Sciatic nerve (tissue), 2 donors: ENCODE measurements at regions not wholly inside any gene's neighbourhood (a gene's known extent, or its start where the extent isn't known, plus 50 kb on each side); places are given as distances from the start of the nearest gene placed in this dataset.
A peak's percentile ranks its signal among the peaks of the same experiment; 100 is the strongest.
"Not testable (repeated sequence)": the region's sequence is repeated elsewhere in the genome, so short reads cannot be mapped to it uniquely, and the experiment has no call there.

Source experiments
- ATAC-seq: fragments of 200-7000 bp; cut with Tn5 transposase; one replicate; pipeline ENCODE4 v1.9.1; 2020; ENCODE audit warnings: mild to moderate bottlenecking, moderate library complexity
- DNase-seq: peaks from one replicate; pipeline ENCODE4 v3.0.0-alpha.2; 2020; ENCODE audit warnings: low spot score
- intact Hi-C: fragments of 100-400 bp; cut with DNase I; formaldehyde crosslinking; loops from one replicate; pipeline ENCODE4 v1.14.2; 2022
- donor health status: DM: no; HTN: no; CAD: no.
- donor health status: DM: no; HTN: no; CAD: no.

GRCh38 chr14:36423430-36423829, 96.6 kb downstream of the NKX2-1 start:
- DNase-seq (no peak), ATAC-seq (no peak)
- intact Hi-C loops = no loop called here

DNA sequence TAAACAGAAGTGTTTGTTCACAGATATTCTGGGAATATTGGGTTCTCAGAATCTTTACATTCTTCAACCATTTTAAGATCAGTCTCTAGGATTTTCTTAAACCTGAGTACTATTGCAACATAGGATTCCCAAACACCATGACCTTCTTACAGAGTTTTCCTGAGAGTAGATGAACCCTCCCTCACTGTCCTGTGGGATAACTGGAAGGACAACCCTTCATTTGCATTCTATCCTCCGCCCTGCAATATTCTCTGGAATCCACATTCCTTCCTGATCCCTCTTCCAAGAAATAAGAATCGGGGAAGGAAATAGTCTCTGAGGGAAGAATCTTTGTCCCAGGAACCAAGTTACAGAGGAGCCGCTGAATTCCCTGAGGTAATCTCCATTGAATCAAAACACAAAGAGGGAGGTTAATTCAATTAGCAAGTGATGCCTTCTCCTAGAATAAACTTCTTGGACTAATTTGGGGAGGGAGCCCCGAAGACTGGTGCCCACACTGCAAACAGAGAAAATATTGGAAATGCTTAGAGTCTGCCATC, 99.8 kb upstream of the MBIP start:
- intact Hi-C loops = no loop called here
- ATAC-seq (no peak), DNase-seq (no peak)

- intact Hi-C loops = no loop called here
- no peak for DNase-seq
- no peak for ATAC-seq
These were observed 98.5 kb upstream of the MBIP start for GRCh38 chr14:36418937-36419336.

GRCh38 chr14:36411951-36412350, 91.5 kb upstream of the MBIP start:
- DNase-seq, intact Hi-C loops, ATAC-seq: not testable (repeated sequence)

GRCh38 chr14:36408388-36408787, 88.0 kb upstream of the MBIP start:
- no peak for DNase-seq
- intact Hi-C loops = no loop called here
- ATAC-seq = no peak

DNA sequence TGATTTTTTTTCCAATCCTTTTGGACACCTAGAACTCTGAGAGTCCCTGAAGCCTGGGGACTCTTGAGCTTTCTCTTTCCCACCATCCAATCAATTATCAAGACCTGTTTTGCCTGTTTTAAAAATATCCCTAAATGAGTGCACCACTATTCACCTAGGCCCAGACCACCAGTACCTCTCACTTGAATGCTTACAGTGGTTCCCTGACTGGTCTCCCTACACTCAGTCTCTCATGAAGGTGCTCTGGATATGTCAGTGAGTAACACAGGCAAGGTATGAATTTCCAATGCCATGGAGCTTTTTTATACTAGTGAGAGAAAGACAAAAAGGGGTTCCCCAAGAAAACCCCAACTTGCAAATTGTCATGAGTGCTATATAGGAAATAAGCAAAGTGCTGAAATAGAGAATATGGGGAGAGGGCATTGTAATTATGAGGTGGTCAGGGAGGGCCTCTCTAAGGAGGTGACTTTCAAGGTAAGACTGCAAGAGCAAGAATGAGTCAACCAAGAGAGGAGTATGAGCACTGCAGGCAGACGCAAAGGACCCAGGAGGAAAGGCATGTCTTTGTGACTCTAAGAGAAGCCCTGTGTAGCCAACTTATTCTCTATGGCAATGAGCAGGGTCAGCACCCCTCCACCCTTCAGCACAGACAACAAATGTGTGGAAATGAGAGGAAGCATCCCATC, 85.3 kb upstream of the MBIP start:
- DNase-seq (no peak), ATAC-seq (no peak)
- intact Hi-C loops = no loop called here

- DNase-seq = no peak
- ATAC-seq = no peak
- intact Hi-C loops = no loop called here
These were observed 82.4 kb upstream of the MBIP start for GRCh38 chr14:36402867-36403266.

DNA sequence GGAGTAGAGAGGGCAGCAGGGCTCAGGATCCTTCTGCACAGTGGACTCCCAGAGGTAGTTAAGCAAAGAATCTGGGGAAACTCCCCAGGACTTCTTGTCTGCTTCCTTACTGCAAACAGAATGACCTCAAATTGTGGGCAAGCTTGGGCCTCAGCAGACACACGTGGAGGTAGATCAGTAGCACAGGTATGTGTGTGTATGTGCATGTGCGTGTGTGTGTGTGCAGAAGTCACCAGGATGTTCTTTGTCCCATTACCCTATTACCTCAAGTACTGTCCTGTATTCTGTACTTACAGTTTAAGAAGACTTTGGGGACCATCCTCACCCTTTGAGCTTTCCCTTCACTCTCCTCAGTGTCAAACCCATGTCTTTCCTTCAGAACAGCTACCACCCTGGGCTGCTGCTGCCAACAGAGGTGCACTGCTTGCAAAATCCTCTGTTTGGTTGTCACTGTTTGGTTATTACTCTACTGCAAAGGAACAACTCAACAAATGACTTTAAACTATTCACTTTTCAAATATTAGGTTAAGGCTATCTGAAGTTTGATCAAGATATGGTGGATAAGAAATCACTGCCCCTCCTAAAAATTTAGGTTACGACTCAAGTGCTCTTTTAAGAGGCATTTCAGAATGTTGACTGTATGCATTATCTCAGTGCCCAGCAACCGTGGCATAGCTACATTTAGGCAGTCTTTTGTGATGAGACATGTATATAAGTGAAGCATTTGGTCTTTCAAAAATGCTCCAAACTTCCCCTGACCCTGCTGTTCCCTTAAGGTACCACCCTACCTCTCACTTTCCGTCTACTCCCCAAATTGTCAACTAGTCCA, 78.2 kb upstream of the MBIP start:
- DNase-seq (no peak), ATAC-seq (no peak)

DNA sequence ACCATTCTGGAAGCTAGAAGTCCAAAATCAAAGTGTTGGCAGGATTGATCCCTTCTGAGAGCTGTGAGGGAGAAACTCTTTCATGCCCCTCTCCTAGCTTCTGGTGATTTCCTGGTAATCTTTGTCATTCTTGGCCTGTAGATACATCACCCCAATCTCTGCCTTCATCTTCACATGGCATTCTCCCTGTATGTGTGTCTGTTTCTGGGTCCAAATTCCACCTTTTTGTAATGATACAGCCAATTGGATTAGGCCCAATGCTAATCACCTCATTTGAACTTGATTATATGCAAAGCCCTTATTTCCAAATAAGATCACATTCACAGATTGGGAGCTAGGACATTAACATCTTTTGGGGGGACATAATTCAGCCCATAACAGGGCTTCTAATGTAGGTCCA, 76.9 kb upstream of the MBIP start:
- intact Hi-C loops = no loop called here
- DNase-seq (no peak), ATAC-seq (no peak)

More for the DNA sequence above, 78.2 kb upstream of the MBIP start:
- intact Hi-C loops = no loop called here

DNA sequence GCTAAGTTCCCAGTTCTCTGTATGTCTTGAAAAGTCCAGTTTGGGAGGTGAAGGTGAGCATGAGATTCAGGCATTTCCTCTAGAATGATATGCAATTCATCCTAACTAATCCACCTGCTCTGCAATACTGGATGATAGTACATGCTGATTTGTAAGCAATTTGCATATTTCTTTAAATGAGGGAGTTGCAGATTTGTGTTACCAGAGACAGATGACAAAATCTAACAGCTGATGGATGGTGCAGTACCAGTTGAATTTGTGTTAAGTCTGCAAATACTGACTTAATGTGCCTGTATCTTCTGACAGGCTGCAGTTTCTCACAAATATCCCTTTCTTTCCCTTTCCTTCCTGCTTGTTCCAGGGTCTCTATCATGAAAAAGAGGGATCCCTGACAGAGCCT, 76.4 kb upstream of the MBIP start:
- intact Hi-C loops = no loop called here
- ATAC-seq = no peak
- DNase-seq = no peak

DNA sequence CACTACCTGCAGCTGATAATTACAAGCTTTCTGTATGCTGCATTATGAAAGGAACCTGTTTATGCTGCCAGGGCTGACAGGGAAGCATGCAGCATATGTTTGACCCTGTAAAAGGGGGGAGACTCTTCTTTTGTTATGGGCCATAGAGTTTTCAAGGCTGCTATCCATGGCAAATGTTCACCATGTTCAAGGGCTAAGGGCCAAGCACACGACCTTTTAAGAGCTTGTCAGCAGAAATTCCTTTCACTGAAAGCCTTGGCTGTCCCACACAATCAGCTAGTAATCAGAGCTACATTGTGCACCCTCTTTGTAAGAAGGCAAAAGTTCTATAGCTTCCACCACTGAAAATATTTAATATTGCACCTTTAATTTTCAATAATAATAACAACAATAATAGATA, 74.2 kb upstream of the MBIP start:
- no peak for DNase-seq
- ATAC-seq = no peak
- intact Hi-C loops = no loop called here

- intact Hi-C loops = no loop called here
- ATAC-seq (no peak), DNase-seq (no peak)
These were observed 70.3 kb upstream of the MBIP start for GRCh38 chr14:36390718-36391117.

- DNase-seq (peak; percentile 54), ATAC-seq (peak; percentile 86)
- intact Hi-C loops = no loop called here
These were observed 63.5 kb upstream of the MBIP start for GRCh38 chr14:36383767-36384431.

GRCh38 chr14:36373982-36374673, 53.7 kb upstream of the MBIP start:
- intact Hi-C loops = no loop called here
- DNase-seq (peak; percentile 84), ATAC-seq (peak; percentile 88)
